ENCODE measurements at regions not wholly inside any gene's neighbourhood (a gene's known extent, or its start where the extent isn't known, plus 50 kb on each side); places are given as distances from the start of the nearest gene placed in this dataset.

DNA sequence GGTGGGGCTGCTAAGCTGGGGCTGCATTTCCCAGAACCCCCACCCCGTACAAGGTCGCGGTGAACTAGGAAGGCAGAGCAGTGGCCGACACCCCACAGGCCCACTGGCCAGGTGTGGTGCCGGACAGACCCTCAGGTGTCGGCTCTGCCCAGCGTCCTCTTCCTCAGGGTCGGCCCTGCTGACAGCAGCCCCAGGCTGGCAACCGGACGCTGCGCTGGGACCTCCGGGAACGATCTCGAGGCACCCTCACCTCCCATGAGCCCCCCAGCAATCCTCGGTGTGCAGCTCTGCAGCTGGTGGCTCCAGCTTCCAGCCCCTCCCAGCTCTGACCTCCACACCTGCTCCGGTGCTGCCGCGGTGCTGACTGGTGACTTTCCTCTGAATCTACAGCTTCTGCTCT lies 142.9 kb upstream of the SPACA7 start:
- peaks cover 10% of the 10 kb centered on the region for H3K9me3 Mint-ChIP-seq (ENCODE audit: unreplicated experiment)
- no TSS peak for BruUV-seq (replicated peaks)
- H3K36me3 Mint-ChIP-seq (ENCODE audit: insufficient read depth, unreplicated experiment): no peaks in the 10 kb centered on the region
- H3K27ac Mint-ChIP-seq (ENCODE audit: unreplicated experiment): no peak overlapping the region
- H3K4me3 Mint-ChIP-seq (ENCODE audit: unreplicated experiment): no peak overlapping the region
- no peaks in the 10 kb centered on the region for H3K4me1 ChIP-seq
- no peaks in the 10 kb centered on the region for H3K36me3 ChIP-seq (ENCODE audit: control insufficient read depth, insufficient read depth, low read length)
- TF ChIP-seq CTCF (IDR thresholded peaks at IDR 0.05; ENCODE audit: insufficient read depth in 1 of 2, low read depth in 1 of 2, low read length in 1 of 2, severe bottlenecking in 1 of 2, unreplicated experiment in 1 of 2): no peak
- CTCF ChIA-PET: no interaction called here
- POLR2A ChIA-PET: no interaction called here
- intact Hi-C loops (cut with micrococcal nuclease; ENCODE audit: unreplicated experiment): no loop called here
- H3K9me3 ChIP-seq: peaks cover 4% of the 10 kb centered on the region
- peaks cover 39% of the 10 kb centered on the region for H3K27me3 Mint-ChIP-seq (ENCODE audit: insufficient read depth, unreplicated experiment)
- H3K4me3 ChIP-seq (ENCODE audit: low read depth, low read length): no peak overlapping the region
- no peaks in the 10 kb centered on the region; the same call in 1 of the 2 replicates for H3K27me3 ChIP-seq (replicated peaks; ENCODE audit: control insufficient read depth, insufficient read depth, low read length)
- H3K4me1 Mint-ChIP-seq (ENCODE audit: low read depth, unreplicated experiment): no peaks in the 10 kb centered on the region
- no peak for DNase-seq

- no peaks in the 10 kb centered on the region for H3K36me3 ChIP-seq (ENCODE audit: control insufficient read depth, insufficient read depth, low read length)
- H3K4me1 Mint-ChIP-seq (ENCODE audit: low read depth, unreplicated experiment): no peaks in the 10 kb centered on the region
- no peak overlapping the region for H3K4me3 Mint-ChIP-seq (ENCODE audit: unreplicated experiment)
- H3K4me1 ChIP-seq: no peaks in the 10 kb centered on the region
- no peaks in the 10 kb centered on the region for H3K36me3 Mint-ChIP-seq (ENCODE audit: insufficient read depth, unreplicated experiment)
- H3K4me3 ChIP-seq (ENCODE audit: low read depth, low read length): no peak overlapping the region
- H3K27ac Mint-ChIP-seq (ENCODE audit: unreplicated experiment): no peak overlapping the region
- ChIA-PET CTCF (no interaction called here), POLR2A (no interaction called here)
- no TSS peak for BruUV-seq (replicated peaks)
- intact Hi-C loops (cut with micrococcal nuclease; ENCODE audit: unreplicated experiment): no loop called here
- peaks cover 10% of the 10 kb centered on the region for H3K9me3 Mint-ChIP-seq (ENCODE audit: unreplicated experiment)
- H3K9me3 ChIP-seq: peaks cover 7% of the 10 kb centered on the region
- H3K27me3 Mint-ChIP-seq (ENCODE audit: insufficient read depth, unreplicated experiment): peaks cover 39% of the 10 kb centered on the region
- H3K27me3 ChIP-seq (replicated peaks; ENCODE audit: control insufficient read depth, insufficient read depth, low read length): no peaks in the 10 kb centered on the region; the same call in 1 of the 2 replicates
- no peak for DNase-seq
- no peak for TF ChIP-seq CTCF (IDR thresholded peaks at IDR 0.05; ENCODE audit: insufficient read depth in 1 of 2, low read depth in 1 of 2, low read length in 1 of 2, severe bottlenecking in 1 of 2, unreplicated experiment in 1 of 2)
Observed at GRCh38 chr13:112233716-112234115, 142.4 kb upstream of the SPACA7 start.

GRCh38 chr13:112234131-112234875 lies 141.9 kb upstream of the SPACA7 start:
- no peak for DNase-seq
- Histone ChIP-seq H3K9me3 (peaks cover 7% of the 10 kb centered on the region), H3K36me3 (ENCODE audit: control insufficient read depth, insufficient read depth, low read length) (no peaks in the 10 kb centered on the region), H3K4me3 (ENCODE audit: low read depth, low read length) (no peak overlapping the region), H3K27me3 (replicated peaks; ENCODE audit: control insufficient read depth, insufficient read depth, low read length) (no peaks in the 10 kb centered on the region; the same call in 1 of the 2 replicates), H3K4me1 (no peaks in the 10 kb centered on the region)
- Mint-ChIP-seq H3K9me3 (ENCODE audit: unreplicated experiment) (peaks cover 10% of the 10 kb centered on the region), H3K4me1 (ENCODE audit: low read depth, unreplicated experiment) (no peaks in the 10 kb centered on the region), H3K36me3 (ENCODE audit: insufficient read depth, unreplicated experiment) (no peaks in the 10 kb centered on the region), H3K4me3 (ENCODE audit: unreplicated experiment) (no peak overlapping the region), H3K27ac (ENCODE audit: unreplicated experiment) (no peak overlapping the region), H3K27me3 (ENCODE audit: insufficient read depth, unreplicated experiment) (peaks cover 37% of the 10 kb centered on the region)
- intact Hi-C loops (cut with micrococcal nuclease; ENCODE audit: unreplicated experiment): no loop called here
- TF ChIP-seq CTCF (IDR thresholded peaks at IDR 0.05; ENCODE audit: insufficient read depth in 1 of 2, low read depth in 1 of 2, low read length in 1 of 2, severe bottlenecking in 1 of 2, unreplicated experiment in 1 of 2): no peak
- BruUV-seq (replicated peaks): no TSS peak
- POLR2A ChIA-PET: no interaction called here
- CTCF ChIA-PET: no interaction called here
